CD14-positive monocyte (primary cell): ENCODE measurements at regions not wholly inside any gene's neighbourhood (a gene's known extent, or its start where the extent isn't known, plus 50 kb on each side); places are given as distances from the start of the nearest gene placed in this dataset.
"Not testable (repeated sequence)": the region's sequence is repeated elsewhere in the genome, so short reads cannot be mapped to it uniquely, and the experiment has no call there.

Experiments used
- DNase-seq, 3 donors: peaks; one replicate each; pipeline ENCODE4 v3.0.0-alpha.2; 2011 to 2022
- H2AFZ ChIP-seq: 2 replicates; pipeline ENCODE4 v1.6.0; 2012; ENCODE audit warnings: mild to moderate bottlenecking, low read depth, low read length, inconsistent platforms; ENCODE audit not compliant: insufficient read depth, poor library complexity, severe bottlenecking
- H3K27ac ChIP-seq, 2 donors: 1 replicate in 1 of 2; 2 replicates in 1 of 2; pipeline ENCODE4 v1.5.1; 2012 to 2013; ENCODE audit warnings: low read length in 2 of 2, control low read depth in 1 of 2, inconsistent platforms in 1 of 2, low read depth in 1 of 2, mild to moderate bottlenecking in 1 of 2
- H3K27me3 ChIP-seq, 2 donors: one replicate each; pipeline versions ENCODE4 v1.6.0 to v1.6.1; 2011 to 2013; ENCODE audit warnings: low read length in 2 of 2; ENCODE audit not compliant: control insufficient read depth in 2 of 2, insufficient read depth in 2 of 2
- H3K36me3 ChIP-seq, 2 donors: replicated peaks in 1 of 2; 1 replicate in 1 of 2; 2 replicates in 1 of 2; pipeline versions ENCODE4 v1.5.1 to v1.6.1; 2012 to 2013; ENCODE audit warnings: low read length in 2 of 2, control low read depth in 1 of 2, inconsistent platforms in 1 of 2, mild to moderate bottlenecking in 1 of 2; ENCODE audit not compliant: insufficient read depth in 2 of 2, control insufficient read depth in 1 of 2
- H3K4me1 ChIP-seq, 2 donors: 1 replicate in 1 of 2; 2 replicates in 1 of 2; pipeline versions ENCODE4 v1.5.1 to v1.6.1; 2012 to 2013; ENCODE audit warnings: low read length in 2 of 2, control low read depth in 1 of 2, inconsistent platforms in 1 of 2, mild to moderate bottlenecking in 1 of 2, moderate library complexity in 1 of 2; ENCODE audit not compliant: insufficient read depth in 2 of 2, control insufficient read depth in 1 of 2
- H3K4me2 ChIP-seq: replicated peaks from 2 replicates; pipeline ENCODE3; 2012; ENCODE audit warnings: low read length, moderate library complexity, mild to moderate bottlenecking; ENCODE audit not compliant: poor library complexity, severe bottlenecking; ENCODE audit errors: extremely low read depth
- H3K4me3 ChIP-seq, 3 experiments: fragments of 200-600 bp in 1 of 3; sonication (generic) in 1 of 3; replicated peaks in 1 of 3; 1 replicate in 2 of 3; 2 replicates in 1 of 3; pipeline ENCODE4 v1.5.1; 2011 to 2013; ENCODE audit warnings: low read length in 3 of 3, mild to moderate bottlenecking in 3 of 3, control low read depth in 2 of 3, low read depth in 2 of 3, inconsistent platforms in 1 of 3, moderate library complexity in 1 of 3
- H3K79me2 ChIP-seq: 2 replicates; pipeline ENCODE4 v1.6.0; 2012; ENCODE audit warnings: mild to moderate bottlenecking, control low read depth, inconsistent platforms, low read length, moderate library complexity; ENCODE audit not compliant: insufficient read depth
- H3K9ac ChIP-seq: 2 replicates; pipeline ENCODE4 v1.6.0; 2017; ENCODE audit warnings: low read length, mild to moderate bottlenecking; ENCODE audit not compliant: insufficient read depth, poor library complexity, severe bottlenecking
- H3K9me3 ChIP-seq, 2 donors: replicated peaks in 1 of 2; 1 replicate in 1 of 2; 2 replicates in 1 of 2; pipeline versions ENCODE4 v1.5.1 to v1.6.1; 2012 to 2013; ENCODE audit warnings: low read length in 2 of 2, control low read depth in 1 of 2; ENCODE audit not compliant: control insufficient read depth in 1 of 2, insufficient read depth in 1 of 2
- H4K20me1 ChIP-seq: 2 replicates; pipeline ENCODE4 v1.6.0; 2012; ENCODE audit warnings: mild to moderate bottlenecking, low read length, control low read depth, moderate library complexity; ENCODE audit not compliant: insufficient read depth
- H3K27ac Mint-ChIP-seq, 7 donors: one replicate each; pipeline ENCODE4 v1.8.0; 2020; ENCODE audit warnings: mild to moderate bottlenecking in 7 of 7, mixed read lengths in 7 of 7, moderate library complexity in 6 of 7, inconsistent platforms in 2 of 7
- H3K27me3 Mint-ChIP-seq, 3 donors: one replicate each; pipeline ENCODE4 v1.8.0; 2021 to 2022; ENCODE audit warnings: low read depth in 3 of 3, mild to moderate bottlenecking in 3 of 3, mixed read lengths in 3 of 3, moderate library complexity in 3 of 3, inconsistent platforms in 1 of 3
- H3K36me3 Mint-ChIP-seq, 2 donors: one replicate each; pipeline ENCODE4 v1.8.0; 2020; ENCODE audit warnings: mixed read lengths in 2 of 2, inconsistent platforms in 1 of 2, mild to moderate bottlenecking in 1 of 2
- H3K4me1 Mint-ChIP-seq: one replicate; pipeline ENCODE4 v1.8.0; 2020; ENCODE audit warnings: mild to moderate bottlenecking, mixed read lengths
- H3K4me3 Mint-ChIP-seq, 2 donors: one replicate each; pipeline ENCODE4 v1.8.0; 2020; ENCODE audit warnings: mild to moderate bottlenecking in 2 of 2, mixed read lengths in 2 of 2, moderate library complexity in 1 of 2
- H3K9me3 Mint-ChIP-seq, 7 donors: one replicate each; pipeline ENCODE4 v1.8.0; 2020 to 2022; ENCODE audit warnings: mixed read lengths in 7 of 7, mild to moderate bottlenecking in 6 of 7, moderate library complexity in 6 of 7, inconsistent platforms in 2 of 7
- CTCF ChIP-seq: fragments of 200-600 bp; IDR thresholded peaks from one replicate; pipeline ENCODE4 v1.8.0; 2022; ENCODE audit warnings: antibody characterized with exemption, mild to moderate bottlenecking
- WGBS: methylation state at CpG from one replicate; pipeline ENCODE4 v1.1.5; 2013; ENCODE audit warnings: missing lambda C conversion rate; ENCODE audit not compliant: insufficient coverage; 5-methylcytosine and 5-hydroxymethylcytosine counted together
- intact Hi-C, 2 donors: fragments of 100-400 bp; cut with micrococcal nuclease; formaldehyde crosslinking; loops; one replicate each; pipeline versions ENCODE4 v1.15.0 to v1.15.1; 2023

- H3K4me3 ChIP-seq: no peak overlapping the region
- no peaks in the 10 kb centered on the region for H3K36me3 ChIP-seq
- no peaks in the 10 kb centered on the region for H4K20me1 ChIP-seq
- H3K9ac ChIP-seq: no peak overlapping the region
- Mint-ChIP-seq H3K4me1 (peaks cover 26% of the 10 kb centered on the region), H3K9me3 (no peaks in the 10 kb centered on the region), H3K4me3 (no peak overlapping the region), H3K36me3 (no peaks in the 10 kb centered on the region), H3K27ac (peak overlapping the region in 2 of 7 donors; percentile 0 to 48), H3K27me3 (peaks cover 0 to 3% (median 0%) of the 10 kb centered on the region in 3 donors)
- H2AFZ ChIP-seq: no peak overlapping the region
- peaks cover 0 to 3% of the 10 kb centered on the region in 2 donors for H3K9me3 ChIP-seq
- peak; percentile 43 to 69 (median 43) for DNase-seq
- 59% methylated on average over 15 of the region's 15 CpGs for WGBS
- no peaks in the 10 kb centered on the region for H3K79me2 ChIP-seq
- no peaks in the 10 kb centered on the region for H3K27me3 ChIP-seq
- H3K4me1 ChIP-seq: peaks cover 24 to 32% of the 10 kb centered on the region in 2 donors
- no peak overlapping the region for H3K4me2 ChIP-seq
- intact Hi-C loops: loop anchor here in 1 of 2 donors (5.0 kb wide), 1 partner anchor 33 kb away; no protein-coding TSS in a partner anchor
- no peak overlapping the region for H3K27ac ChIP-seq
- no peak for TF ChIP-seq CTCF
Observed at GRCh38 chr17:78294776-78295175, 63.3 kb downstream of the TMEM235 start.

DNA sequence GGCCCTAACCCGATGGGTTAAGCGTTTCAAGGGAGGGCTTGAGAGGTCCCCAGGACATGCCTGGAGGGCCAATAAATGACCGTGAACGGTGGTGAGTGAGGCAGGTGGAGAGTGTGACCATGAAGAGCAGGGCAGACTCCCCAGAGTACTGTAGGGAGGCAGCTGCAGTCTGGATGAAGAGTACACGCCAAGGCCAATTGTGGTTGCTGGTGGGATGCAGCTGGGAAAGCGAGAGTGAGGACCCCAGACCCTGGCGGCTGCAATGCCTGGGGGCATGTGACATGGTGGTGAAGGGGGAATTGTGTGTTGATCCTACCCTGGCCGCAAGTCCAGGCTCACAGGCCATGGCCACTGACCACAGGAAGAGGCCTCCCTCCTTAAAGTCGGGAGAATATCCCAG lies 62.9 kb downstream of the TMEM235 start:
- Mint-ChIP-seq H3K9me3 (no peaks in the 10 kb centered on the region), H3K4me3 (no peak overlapping the region), H3K36me3 (no peaks in the 10 kb centered on the region), H3K4me1 (peaks cover 26% of the 10 kb centered on the region), H3K27ac (peak overlapping the region in 3 of 7 donors; percentile 48 to 74 (median 57)), H3K27me3 (peaks cover 0 to 3% (median 0%) of the 10 kb centered on the region in 3 donors)
- no peak for TF ChIP-seq CTCF
- WGBS: 94% methylated on average over 4 of the region's 9 CpGs
- Histone ChIP-seq H3K27me3 (no peaks in the 10 kb centered on the region), H4K20me1 (no peaks in the 10 kb centered on the region), H3K27ac (no peak overlapping the region), H2AFZ (no peak overlapping the region), H3K4me2 (no peak overlapping the region), H3K4me3 (no peak overlapping the region), H3K4me1 (peaks cover 27 to 36% of the 10 kb centered on the region in 2 donors), H3K36me3 (no peaks in the 10 kb centered on the region), H3K9me3 (peaks cover 0 to 3% of the 10 kb centered on the region in 2 donors), H3K9ac (no peak overlapping the region), H3K79me2 (no peaks in the 10 kb centered on the region)
- intact Hi-C loops: loop anchor here in 1 of 2 donors (5.0 kb wide), 1 partner anchor 33 kb away; no protein-coding TSS in a partner anchor
- DNase-seq: no peak

- not testable (repeated sequence) for H3K27me3 ChIP-seq, H3K4me3 ChIP-seq, H3K27ac ChIP-seq, H3K4me3 Mint-ChIP-seq, H3K9ac ChIP-seq, H3K79me2 ChIP-seq, H3K9me3 ChIP-seq, H2AFZ ChIP-seq, H3K36me3 Mint-ChIP-seq, H4K20me1 ChIP-seq, H3K9me3 Mint-ChIP-seq, H3K27me3 Mint-ChIP-seq, H3K36me3 ChIP-seq, H3K4me2 ChIP-seq
- WGBS: 94% methylated on average over 2 of the region's 6 CpGs
- DNase-seq: peak; percentile 43 to 59 (median 55)
- Mint-ChIP-seq H3K27ac (peak overlapping the region in 5 of 7 donors; percentile 11 to 77 (median 26)), H3K4me1 (peaks cover 30% of the 10 kb centered on the region)
- H3K4me1 ChIP-seq: peaks cover 27 to 39% of the 10 kb centered on the region in 2 donors
- intact Hi-C loops: loop anchor here in 1 of 2 donors (5.0 kb wide), 1 partner anchor 34 kb away; no protein-coding TSS in a partner anchor
Observed at GRCh38 chr17:78293151-78293550, 61.7 kb downstream of the TMEM235 start.
